Fibroblast of the aortic adventitia (primary cell): ENCODE measurements at regions not wholly inside any gene's neighbourhood (a gene's known extent, or its start where the extent isn't known, plus 50 kb on each side); places are given as distances from the start of the nearest gene placed in this dataset.
"Not testable (repeated sequence)": the region's sequence is repeated elsewhere in the genome, so short reads cannot be mapped to it uniquely, and the experiment has no call there.

Experiments used
- DNase-seq: peaks from one replicate; pipeline ENCODE4 v3.0.0-alpha.2; 2010; ENCODE audit warnings: low read depth
- H3K4me3 ChIP-seq: 2 replicates; pipeline ENCODE4 v1.5.1; 2011; ENCODE audit warnings: low read depth, mild to moderate bottlenecking, control low read depth, low read length, moderate library complexity
- TF ChIP-seq, protein P1 (sequence below): IDR thresholded peaks from 2 replicates; pipeline ENCODE4 v1.5.1; 2011; ENCODE audit warnings: mild to moderate bottlenecking, low read length, control low read depth, inconsistent platforms; ENCODE audit not compliant: insufficient read depth

DNA sequence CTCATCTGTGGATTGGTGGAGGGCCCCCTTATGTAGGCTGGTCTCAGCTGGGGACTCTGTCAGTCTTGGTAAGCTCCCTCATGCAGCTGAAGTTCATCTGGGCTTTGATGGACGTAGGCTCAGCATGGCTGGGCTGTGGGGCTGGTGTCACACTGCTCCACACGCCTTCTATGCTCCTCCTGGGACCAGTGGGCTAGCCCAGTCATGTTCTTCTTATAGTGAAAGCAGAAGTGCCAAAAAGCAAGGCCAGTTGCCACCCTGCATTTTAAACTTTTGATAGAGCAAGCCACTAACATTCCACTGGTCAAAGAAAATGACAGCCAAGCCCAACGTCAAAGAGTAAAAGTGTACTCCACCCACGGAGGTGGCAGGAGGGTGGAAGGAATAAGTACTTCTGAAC, 165.5 kb downstream of the MEX3B start:
- DNase-seq, result no peak
- TF ChIP-seq, protein P1, sequence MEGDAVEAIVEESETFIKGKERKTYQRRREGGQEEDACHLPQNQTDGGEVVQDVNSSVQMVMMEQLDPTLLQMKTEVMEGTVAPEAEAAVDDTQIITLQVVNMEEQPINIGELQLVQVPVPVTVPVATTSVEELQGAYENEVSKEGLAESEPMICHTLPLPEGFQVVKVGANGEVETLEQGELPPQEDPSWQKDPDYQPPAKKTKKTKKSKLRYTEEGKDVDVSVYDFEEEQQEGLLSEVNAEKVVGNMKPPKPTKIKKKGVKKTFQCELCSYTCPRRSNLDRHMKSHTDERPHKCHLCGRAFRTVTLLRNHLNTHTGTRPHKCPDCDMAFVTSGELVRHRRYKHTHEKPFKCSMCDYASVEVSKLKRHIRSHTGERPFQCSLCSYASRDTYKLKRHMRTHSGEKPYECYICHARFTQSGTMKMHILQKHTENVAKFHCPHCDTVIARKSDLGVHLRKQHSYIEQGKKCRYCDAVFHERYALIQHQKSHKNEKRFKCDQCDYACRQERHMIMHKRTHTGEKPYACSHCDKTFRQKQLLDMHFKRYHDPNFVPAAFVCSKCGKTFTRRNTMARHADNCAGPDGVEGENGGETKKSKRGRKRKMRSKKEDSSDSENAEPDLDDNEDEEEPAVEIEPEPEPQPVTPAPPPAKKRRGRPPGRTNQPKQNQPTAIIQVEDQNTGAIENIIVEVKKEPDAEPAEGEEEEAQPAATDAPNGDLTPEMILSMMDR, result no peak
- no peak overlapping the region for H3K4me3 ChIP-seq

DNA sequence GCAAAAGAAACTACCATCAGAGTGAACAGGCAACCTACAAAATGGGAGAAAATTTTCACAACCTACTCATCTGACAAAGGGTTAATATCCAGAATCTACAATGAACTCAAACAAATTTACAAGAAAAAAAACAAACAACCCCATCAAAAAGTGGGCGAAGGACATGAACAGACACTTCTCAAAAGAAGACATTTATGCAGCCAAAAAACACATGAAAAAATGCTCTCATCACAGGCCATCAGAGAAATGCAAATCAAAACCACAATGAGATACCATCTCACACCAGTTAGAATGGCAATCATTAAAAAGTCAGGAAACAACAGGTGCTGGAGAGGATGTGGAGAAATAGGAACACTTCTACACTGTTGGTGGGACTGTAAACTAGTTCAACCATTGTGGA, 170.1 kb downstream of the MEX3B start:
- H3K4me3 ChIP-seq, result not testable (repeated sequence)

DNA sequence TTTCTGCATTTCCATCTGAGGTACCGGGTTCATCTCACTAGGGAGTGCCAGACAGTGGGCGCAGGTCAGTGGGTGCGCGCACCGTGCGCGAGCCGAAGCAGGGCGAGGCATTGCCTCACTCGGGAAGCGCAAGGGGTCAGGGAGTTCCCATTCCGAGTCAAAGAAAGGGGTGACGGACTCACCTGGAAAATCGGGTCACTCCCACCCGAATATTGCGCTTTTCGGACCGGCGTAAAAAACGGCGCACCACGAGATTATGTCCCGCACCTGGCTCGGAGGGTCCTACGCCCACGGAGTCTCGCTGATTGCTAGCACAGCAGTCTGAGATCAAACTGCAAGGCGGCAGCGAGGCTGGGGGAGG, 175.1 kb downstream of the MEX3B start:
- not testable (repeated sequence) for H3K4me3 ChIP-seq, DNase-seq

More for the DNA sequence above, 170.1 kb downstream of the MEX3B start:
- DNase-seq, result not testable (repeated sequence)

DNA sequence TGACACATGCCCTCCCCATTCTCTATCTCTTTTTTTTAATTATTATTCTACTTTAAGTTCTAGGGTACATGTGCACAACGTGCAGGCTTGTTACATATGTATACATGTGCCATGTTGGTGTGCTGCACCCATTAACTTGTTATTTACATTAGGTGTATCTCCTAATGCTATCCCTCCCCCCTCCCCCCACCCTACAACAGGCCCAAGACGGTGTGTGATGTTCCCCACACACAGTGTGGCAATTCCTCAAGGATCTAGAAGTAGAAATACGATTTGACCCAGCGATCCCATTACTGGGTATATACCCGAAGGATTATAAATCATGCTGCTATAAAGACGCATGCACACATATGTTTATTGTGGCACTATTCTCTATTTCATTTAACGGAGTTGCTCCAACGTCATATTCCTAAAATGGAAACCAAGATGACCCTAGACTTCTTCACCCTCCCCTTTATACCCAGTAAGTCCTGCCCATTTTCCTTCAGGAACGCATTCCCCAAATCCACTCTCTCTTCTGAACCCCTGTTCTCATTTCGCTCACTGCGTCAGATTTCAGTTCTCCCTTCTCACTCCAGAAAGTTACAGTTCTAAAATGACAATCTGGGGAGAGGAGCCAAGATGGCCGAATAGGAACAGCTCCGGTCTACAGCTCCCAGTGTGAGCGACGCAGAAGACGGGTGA, 175.6 kb downstream of the MEX3B start:
- not testable (repeated sequence) for H3K4me3 ChIP-seq, DNase-seq

DNA sequence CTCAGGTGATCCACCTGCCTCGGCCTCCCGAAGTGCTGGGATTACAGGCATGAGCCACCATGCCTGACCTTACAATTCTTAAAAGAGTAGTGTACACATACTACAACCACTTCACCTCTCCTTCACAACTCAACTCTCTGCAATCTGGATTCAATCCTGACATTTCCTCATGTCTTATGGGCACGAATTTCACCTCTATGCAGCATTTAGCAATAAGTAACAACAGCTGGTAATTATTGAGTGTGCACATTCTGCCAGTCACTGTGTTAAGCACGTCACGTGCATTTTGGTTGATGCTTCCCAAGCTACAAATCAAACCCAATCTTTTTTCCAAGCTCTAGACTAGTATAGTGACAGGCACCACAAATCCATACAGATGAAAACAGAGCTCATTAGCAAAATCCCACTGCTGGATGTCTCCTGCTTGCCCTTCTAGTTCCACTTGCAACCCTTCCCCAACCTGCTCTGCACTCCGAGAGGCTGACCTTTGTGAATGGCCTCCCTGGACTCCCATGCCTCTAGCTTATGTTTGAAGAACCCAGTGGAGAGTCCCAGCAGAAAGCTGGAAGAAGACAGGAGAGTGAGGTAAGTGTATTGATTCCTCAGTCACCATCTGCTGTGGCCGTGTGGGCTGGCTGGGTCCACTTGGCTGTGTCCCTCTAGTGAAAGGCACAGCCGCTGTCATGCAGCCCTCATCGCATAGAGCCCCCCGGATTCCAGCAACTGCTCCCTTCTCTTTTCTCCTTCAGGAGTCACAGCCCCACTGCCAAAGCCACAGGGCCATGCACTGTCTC, 176.5 kb downstream of the MEX3B start:
- TF ChIP-seq, protein P1, result no peak
- no peak for DNase-seq
- no peak overlapping the region for H3K4me3 ChIP-seq

DNA sequence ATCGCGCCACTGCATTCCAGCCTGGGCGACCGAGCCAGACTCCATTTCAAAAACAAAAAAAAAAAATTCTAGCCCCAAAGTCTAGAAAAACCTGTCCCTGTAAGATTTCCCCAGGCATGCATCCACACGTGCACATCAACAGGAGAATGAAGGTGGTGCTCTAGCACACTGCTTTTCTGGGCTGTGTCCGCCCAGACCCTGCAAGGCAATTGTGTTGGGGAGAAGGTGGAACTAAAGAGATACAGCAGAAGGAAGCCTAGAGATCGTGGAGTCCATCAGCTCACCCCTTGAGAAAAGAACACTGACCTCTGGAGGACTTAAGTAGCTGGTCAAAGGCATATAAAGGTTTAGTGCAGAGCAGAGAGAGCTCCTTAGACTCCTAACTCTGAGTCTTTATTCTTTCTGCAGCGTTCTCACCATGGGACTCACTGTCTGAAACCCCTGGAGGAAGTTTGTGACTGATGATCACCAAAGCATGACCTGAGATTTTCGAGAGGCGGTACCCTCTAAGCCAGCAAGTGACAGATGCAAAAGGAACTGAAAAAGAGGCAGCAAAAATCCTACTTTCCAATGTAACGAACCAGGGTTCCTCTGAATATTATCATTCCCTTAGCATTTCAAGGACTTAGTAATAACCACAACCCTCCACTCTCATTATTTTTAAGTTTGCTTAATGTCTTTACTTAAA, 179.8 kb downstream of the MEX3B start:
- TF ChIP-seq, protein P1, result no peak
- no peak for DNase-seq
- H3K4me3 ChIP-seq, result no peak overlapping the region

DNA sequence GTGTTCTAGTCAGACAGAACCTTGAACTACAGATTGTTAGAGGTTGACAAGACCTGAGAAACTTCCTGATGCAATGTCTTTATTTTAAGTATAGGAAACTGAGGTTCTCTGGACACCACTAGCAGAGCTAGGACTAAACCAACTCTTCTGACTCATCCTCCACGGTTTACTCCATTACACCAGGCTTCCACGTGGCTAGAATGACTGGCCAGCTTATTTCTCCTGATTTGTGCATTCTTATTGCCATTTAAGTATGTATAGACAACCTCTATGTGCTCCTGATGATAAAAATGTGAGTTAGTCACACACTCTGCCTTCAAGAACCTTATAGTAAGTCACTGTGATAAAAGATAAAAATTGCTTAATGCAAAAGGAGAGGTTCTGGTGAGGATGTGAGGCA, 182.7 kb downstream of the MEX3B start:
- TF ChIP-seq, protein P1, result no peak
- H3K4me3 ChIP-seq, result no peak overlapping the region
- DNase-seq, result no peak

DNA sequence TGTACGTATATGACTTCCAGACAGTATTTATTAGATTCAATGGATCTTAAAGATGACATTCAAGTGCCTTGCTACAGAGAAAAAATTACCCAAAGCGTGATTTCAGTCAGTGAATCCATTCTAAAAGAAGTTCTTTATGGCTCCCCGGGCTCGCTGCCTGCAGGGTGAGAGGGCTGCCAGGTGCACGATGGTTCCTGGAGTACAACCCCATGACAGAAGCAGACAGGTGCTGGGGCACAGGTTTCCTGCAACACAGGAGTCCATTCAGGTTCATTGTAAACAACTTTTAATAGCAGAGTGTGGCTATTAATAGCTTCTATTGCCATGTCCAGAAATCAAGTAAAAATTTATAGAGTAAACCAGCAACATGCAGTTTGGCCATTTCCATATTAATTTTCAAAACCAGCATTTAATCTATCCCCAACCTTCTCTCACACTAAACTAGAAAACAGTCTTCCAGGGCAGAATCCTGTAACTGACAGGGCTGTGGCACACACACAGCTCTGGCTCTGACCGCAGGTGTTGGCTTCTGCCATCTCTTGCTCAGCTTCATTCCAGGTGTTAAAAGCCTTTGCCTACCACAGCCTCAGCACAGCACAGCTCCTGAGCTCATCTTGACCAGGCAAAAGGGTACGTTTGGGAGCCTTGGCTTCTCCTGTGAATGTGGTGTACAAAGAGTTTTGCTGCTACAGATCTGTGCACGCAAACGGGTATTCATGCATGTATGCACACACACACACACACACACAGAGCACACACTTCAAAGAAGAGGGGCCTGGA, 185.9 kb downstream of the MEX3B start:
- no peak for DNase-seq
- no peak overlapping the region for H3K4me3 ChIP-seq
- TF ChIP-seq, protein P1, result no peak
